Tongue (tissue), 1 donor: ENCODE measurements at regions not wholly inside any gene's neighbourhood (a gene's known extent, or its start where the extent isn't known, plus 50 kb on each side); places are given as distances from the start of the nearest gene placed in this dataset.

Source experiments
- DNase-seq: peaks from one replicate; pipeline ENCODE4 v3.0.0-alpha.2; 2015

- DNase-seq: no peak
Measured at GRCh38 chr7:49255054-49255453, 330.7 kb downstream of the CDC14C start.

- no peak for DNase-seq
Measured at GRCh38 chr7:49260538-49260937, 336.2 kb downstream of the CDC14C start.

GRCh38 chr7:49261928-49262327, 337.6 kb downstream of the CDC14C start:
- DNase-seq: no peak

- DNase-seq: no peak
Measured at GRCh38 chr7:49264530-49264929, 340.2 kb downstream of the CDC14C start.

GRCh38 chr7:49273897-49274296, 349.6 kb downstream of the CDC14C start:
- no peak for DNase-seq

- no peak for DNase-seq
Measured at GRCh38 chr7:49279891-49280290, 355.5 kb downstream of the CDC14C start.

GRCh38 chr7:49287653-49288052, 363.3 kb downstream of the CDC14C start:
- no peak for DNase-seq

GRCh38 chr7:49294611-49295010, 370.3 kb downstream of the CDC14C start:
- no peak for DNase-seq

GRCh38 chr7:49295146-49295545, 370.8 kb downstream of the CDC14C start:
- DNase-seq: no peak

GRCh38 chr7:49297958-49298357, 373.6 kb downstream of the CDC14C start:
- no peak for DNase-seq

GRCh38 chr7:49308787-49309186, 384.4 kb downstream of the CDC14C start:
- DNase-seq: no peak

GRCh38 chr7:49320083-49320482, 395.7 kb downstream of the CDC14C start:
- DNase-seq: no peak

GRCh38 chr7:49321843-49322242, 397.5 kb downstream of the CDC14C start:
- DNase-seq: no peak

GRCh38 chr7:49322476-49322875, 398.1 kb downstream of the CDC14C start:
- DNase-seq: no peak

GRCh38 chr7:49324040-49324439, 399.7 kb downstream of the CDC14C start:
- DNase-seq: no peak

- no peak for DNase-seq
Measured at GRCh38 chr7:49324707-49325106, 400.4 kb downstream of the CDC14C start.

GRCh38 chr7:49325571-49325970, 401.2 kb downstream of the CDC14C start:
- no peak for DNase-seq

GRCh38 chr7:49327155-49327554, 402.8 kb downstream of the CDC14C start:
- DNase-seq: no peak

GRCh38 chr7:49333180-49333881, 409.0 kb downstream of the CDC14C start:
- DNase-seq: no peak

GRCh38 chr7:49341849-49342248, 417.5 kb downstream of the CDC14C start:
- DNase-seq: no peak

- DNase-seq: no peak
Measured at GRCh38 chr7:49344556-49344955, 420.2 kb downstream of the CDC14C start.

GRCh38 chr7:49346195-49346899, 422.0 kb downstream of the CDC14C start:
- DNase-seq: peak; percentile 83

- no peak for DNase-seq
Measured at GRCh38 chr7:49367072-49367471, 406.4 kb upstream of the VWC2 start.

- DNase-seq: no peak
Measured at GRCh38 chr7:49371771-49372170, 401.7 kb upstream of the VWC2 start.
